G401 (cell line): ENCODE measurements at regions not wholly inside any gene's neighbourhood (a gene's known extent, or its start where the extent isn't known, plus 50 kb on each side); places are given as distances from the start of the nearest gene placed in this dataset.
A peak's percentile ranks its signal among the peaks of the same experiment; 100 is the strongest.

Source experiments
- DNase-seq: peaks from one replicate; pipeline ENCODE4 v3.0.0-alpha.2; 2015; ENCODE audit warnings: low spot score
- in situ Hi-C: cut with HindIII; loops from 2 replicates; pipeline ENCODE4 v1.10.0; 2016; ENCODE audit warnings: low sequenced_read_pairs, mixed read lengths

- in situ Hi-C loops, result no loop called here
- DNase-seq, result no peak
These were observed 209.5 kb upstream of the SUCLG2 start for GRCh38 chr3:67863869-67864268.

DNA sequence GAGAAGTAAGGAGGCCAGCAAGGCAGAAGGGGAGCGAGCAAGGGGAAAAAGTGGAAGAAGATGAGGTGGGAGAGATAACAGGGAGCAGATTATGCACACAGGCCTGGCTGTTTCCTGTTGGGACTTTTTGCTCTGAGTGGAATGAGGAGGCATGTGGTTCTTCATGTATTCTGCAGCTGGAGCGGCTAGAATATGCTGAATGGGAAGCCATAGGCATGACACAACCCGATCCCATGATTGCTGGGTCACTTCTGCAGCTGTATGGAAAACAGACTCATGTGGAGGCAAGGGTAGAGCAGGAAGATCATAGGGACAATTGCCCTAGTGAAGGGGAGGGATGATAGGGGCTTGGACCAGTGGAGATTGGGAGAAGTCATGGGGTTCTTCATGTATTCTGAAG, 206.0 kb upstream of the SUCLG2 start:
- DNase-seq, result no peak
- in situ Hi-C loops, result no loop called here

GRCh38 chr3:67858492-67858891, 204.1 kb upstream of the SUCLG2 start:
- no peak for DNase-seq
- in situ Hi-C loops, result no loop called here

DNA sequence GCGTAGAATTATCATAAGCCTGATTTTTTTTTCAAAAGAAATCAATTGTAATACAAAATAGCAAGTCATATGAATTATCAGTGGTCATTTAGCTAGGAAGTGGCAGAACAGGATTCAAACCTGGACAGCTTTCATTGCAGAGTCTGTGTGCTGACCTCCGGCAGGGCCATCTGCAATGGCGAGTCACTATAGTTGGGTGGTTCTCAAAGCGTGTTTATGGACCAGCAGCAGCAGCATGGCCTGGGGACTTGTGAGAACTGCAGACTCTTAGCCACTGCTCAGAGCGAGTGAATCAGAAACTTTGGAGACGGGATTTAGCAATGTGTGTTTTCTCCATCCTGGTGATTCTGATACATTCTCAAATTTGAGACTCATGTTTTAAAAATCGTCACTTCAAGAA, 202.3 kb upstream of the SUCLG2 start:
- in situ Hi-C loops, result no loop called here
- no peak for DNase-seq

- in situ Hi-C loops, result no loop called here
- no peak for DNase-seq
These were observed 200.3 kb upstream of the SUCLG2 start for GRCh38 chr3:67854663-67855062.

GRCh38 chr3:67853520-67853919, 199.1 kb upstream of the SUCLG2 start:
- in situ Hi-C loops, result no loop called here
- no peak for DNase-seq

- DNase-seq, result no peak
- in situ Hi-C loops, result no loop called here
These were observed 193.9 kb upstream of the SUCLG2 start for GRCh38 chr3:67848299-67848698.

- no peak for DNase-seq
- in situ Hi-C loops, result no loop called here
These were observed 191.8 kb upstream of the SUCLG2 start for GRCh38 chr3:67846166-67846565.

GRCh38 chr3:67832817-67833216, 178.4 kb upstream of the SUCLG2 start:
- in situ Hi-C loops, result no loop called here
- no peak for DNase-seq

DNA sequence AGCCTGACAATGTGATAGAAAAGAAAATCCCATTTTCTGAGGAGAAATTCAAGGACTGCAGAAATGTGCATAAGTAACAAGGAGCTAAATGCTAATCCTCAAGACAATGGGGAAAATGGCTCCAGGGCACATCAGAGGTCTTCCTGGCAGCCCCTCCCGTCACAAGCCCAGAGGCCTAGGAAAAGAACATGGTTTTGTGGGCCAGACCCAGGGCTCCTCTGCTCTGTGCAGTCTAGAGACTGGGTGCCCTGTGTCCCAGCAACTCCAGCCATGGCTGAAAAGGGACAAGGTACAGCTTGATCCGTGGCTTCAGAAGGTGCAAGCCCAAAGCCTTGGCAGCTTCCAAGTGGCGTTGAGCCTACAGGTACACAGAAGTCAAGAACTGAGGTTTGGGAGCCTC, 176.8 kb upstream of the SUCLG2 start:
- no peak for DNase-seq
- in situ Hi-C loops, result no loop called here

DNA sequence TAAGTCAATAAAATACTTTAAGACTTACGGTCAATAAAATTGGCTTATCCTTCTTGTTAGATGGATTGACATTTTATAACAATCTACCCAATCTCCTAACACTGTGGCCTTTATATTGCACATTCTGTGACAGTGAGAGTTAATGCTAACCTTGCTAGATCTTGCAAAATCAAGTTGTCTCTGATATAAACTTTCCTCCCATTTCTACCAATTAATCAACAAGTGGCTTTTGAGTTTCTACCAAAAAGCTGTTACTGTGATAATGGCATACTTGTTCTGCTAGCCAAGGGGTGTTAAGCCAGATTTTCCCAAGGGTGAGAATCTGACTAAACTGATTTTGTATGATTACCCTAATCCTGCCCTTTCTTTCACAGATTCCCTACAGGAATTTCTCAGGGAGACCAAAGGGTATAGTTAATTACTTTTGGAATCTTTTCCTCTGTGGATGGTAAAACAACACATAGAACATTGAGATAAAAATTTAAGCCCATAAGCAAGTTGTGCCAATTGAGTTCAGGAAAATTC, 174.1 kb upstream of the SUCLG2 start:
- in situ Hi-C loops, result no loop called here
- DNase-seq, result no peak

GRCh38 chr3:67821135-67821534, 166.7 kb upstream of the SUCLG2 start:
- no peak for DNase-seq
- in situ Hi-C loops, result no loop called here

DNA sequence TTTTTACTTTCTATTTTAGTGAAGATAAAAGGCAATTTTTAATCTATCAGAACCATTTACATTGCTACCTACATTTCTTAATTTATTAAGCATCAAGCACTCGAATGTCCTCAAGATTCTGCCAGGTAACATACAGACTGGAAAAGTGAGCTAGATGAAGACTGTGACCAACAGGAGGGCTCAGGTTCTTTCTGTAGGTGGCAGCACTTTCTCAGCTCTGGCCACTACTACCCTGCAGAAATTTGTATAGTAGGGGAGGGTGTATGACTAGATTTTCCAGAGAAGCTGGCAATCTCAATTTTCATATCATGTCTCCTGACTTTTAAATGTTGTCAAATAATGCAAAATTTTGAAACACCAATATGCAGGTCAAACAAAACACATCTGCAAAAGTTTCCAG, 165.0 kb upstream of the SUCLG2 start:
- in situ Hi-C loops, result no loop called here
- no peak for DNase-seq

GRCh38 chr3:67809370-67809935, 155.0 kb upstream of the SUCLG2 start:
- in situ Hi-C loops, result no loop called here
- no peak for DNase-seq

DNA sequence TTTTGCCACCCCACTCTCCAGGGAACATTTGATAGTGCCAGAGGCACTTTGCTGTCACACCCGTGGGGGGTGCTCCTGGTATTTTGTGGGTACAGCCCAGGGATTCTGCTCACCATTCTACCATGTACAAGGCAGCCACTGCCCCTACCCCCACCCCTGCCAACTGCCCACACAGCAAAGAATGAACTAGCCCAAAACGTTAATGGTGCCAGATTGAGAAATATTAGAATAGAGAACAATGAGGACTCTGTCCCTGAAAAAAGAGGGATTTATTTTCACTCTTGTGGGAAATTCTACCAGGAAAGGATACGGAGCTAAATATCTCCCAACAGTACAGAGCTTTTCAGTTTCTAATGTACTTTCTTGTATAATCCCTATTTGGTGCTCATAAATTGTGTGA, 154.5 kb upstream of the SUCLG2 start:
- DNase-seq, result no peak
- in situ Hi-C loops, result no loop called here

- in situ Hi-C loops, result no loop called here
- no peak for DNase-seq
These were observed 150.2 kb upstream of the SUCLG2 start for GRCh38 chr3:67804578-67804977.

GRCh38 chr3:67804089-67804488, 149.7 kb upstream of the SUCLG2 start:
- DNase-seq, result no peak
- in situ Hi-C loops, result no loop called here

GRCh38 chr3:67798412-67798811, 144.0 kb upstream of the SUCLG2 start:
- no peak for DNase-seq
- in situ Hi-C loops, result no loop called here

DNA sequence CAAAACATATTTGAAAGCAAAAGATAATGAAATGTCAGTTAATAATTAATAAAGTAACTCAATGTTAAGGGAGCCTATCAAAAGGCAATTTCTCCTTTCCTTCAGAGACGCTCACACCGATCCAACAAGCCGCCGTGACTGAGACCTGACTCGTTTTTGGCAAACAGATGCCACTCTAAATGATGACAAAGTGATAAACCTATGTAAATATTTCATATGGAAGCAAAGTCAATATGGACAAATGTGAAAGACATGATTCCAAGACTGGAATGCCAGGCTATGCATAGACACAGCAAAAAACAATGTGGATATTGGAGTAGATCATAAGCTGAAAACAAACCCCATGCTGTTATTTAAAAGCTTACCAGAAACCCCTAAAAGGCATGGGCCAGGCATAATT, 137.2 kb upstream of the SUCLG2 start:
- DNase-seq, result no peak
- in situ Hi-C loops, result no loop called here

- in situ Hi-C loops, result no loop called here
- DNase-seq, result peak; percentile 17
These were observed 135.6 kb upstream of the SUCLG2 start for GRCh38 chr3:67790043-67790442.

GRCh38 chr3:67788396-67788795, 134.0 kb upstream of the SUCLG2 start:
- DNase-seq, result no peak
- in situ Hi-C loops, result no loop called here
